ENCODE measurements at regions not wholly inside any gene's neighbourhood (a gene's known extent, or its start where the extent isn't known, plus 50 kb on each side); places are given as distances from the start of the nearest gene placed in this dataset.

DNA sequence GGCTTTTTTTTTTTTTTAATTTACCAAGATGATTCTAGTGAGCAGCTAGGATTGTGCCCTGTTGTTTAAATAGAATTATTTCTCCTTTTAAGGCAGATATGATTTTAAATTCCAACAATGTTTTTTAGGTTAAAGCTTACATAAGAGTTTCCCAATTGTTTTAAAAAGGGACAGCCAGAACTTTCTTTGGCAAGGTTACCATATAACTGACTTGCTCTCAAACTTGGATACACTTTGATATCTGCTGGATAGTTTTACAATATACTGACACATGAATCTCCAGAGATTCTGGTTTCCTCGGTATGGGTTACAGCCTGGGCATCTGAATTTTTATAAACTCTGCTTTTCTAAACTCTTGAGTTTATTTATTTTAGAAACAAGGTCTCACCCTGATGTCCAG lies 134.3 kb upstream of the GADL1 start:
- H2AK9ac ChIP-seq (replicated peaks; ENCODE audit: low read depth, low read length, poor library complexity): no peak overlapping the region
- dilution Hi-C loops (cut with HindIII; ENCODE audit: low sequenced_read_pairs, unreplicated experiment) (no loop called here), intact Hi-C loops (cut with micrococcal nuclease) (no loop called here), in situ Hi-C loops (cut with MboI; ENCODE audit: low sequenced_read_pairs) (no loop called here)
- no peak overlapping the region for H4K91ac ChIP-seq (ENCODE audit: insufficient read depth, low read depth, low read length)
- no peak for DNase-seq
- H3K79me1 ChIP-seq (ENCODE audit: low read depth in 1 of 2, low read length in 2 of 2): no peaks in the 10 kb centered on the region
- H3K18ac ChIP-seq (ENCODE audit: low read depth, low read length): no peak overlapping the region
- TF ChIP-seq RAD21 (IDR thresholded peaks at IDR 0.05; ENCODE audit: low read length) (no peak), MAFK (IDR thresholded peaks at IDR 0.05; ENCODE audit: low read depth, low read length) (no peak), CHD1 (IDR thresholded peaks at IDR 0.05; ENCODE audit: low read depth, low read length) (no peak), MAZ (IDR thresholded peaks at IDR 0.05; ENCODE audit: borderline replicate concordance, low read depth, low read length) (no peak), RFX5 (IDR thresholded peaks at IDR 0.05; ENCODE audit: low read depth, low read length) (no peak), RCOR1 (IDR thresholded peaks at IDR 0.05; ENCODE audit: insufficient replicate concordance, low read length) (no peak), NFE2L2 (IDR thresholded peaks at IDR 0.05; ENCODE audit: low read depth, low read length) (no peak), BHLHE40 (IDR thresholded peaks at IDR 0.05; ENCODE audit: low read depth, low read length) (no peak), CEBPB (IDR thresholded peaks at IDR 0.05; ENCODE audit: low read depth, low read length) (no peak), MXI1 (IDR thresholded peaks at IDR 0.05; ENCODE audit: borderline replicate concordance, low read depth, low read length) (no peak), POLR2A (IDR thresholded peaks at IDR 0.05; ENCODE audit: low read depth, low read length) (no peak), FOS (IDR thresholded peaks at IDR 0.05; ENCODE audit: low read depth, low read length) (no peak), SMC3 (IDR thresholded peaks at IDR 0.05; ENCODE audit: low read depth, low read length) (no peak)
- TF ChIP-seq, protein P1, sequence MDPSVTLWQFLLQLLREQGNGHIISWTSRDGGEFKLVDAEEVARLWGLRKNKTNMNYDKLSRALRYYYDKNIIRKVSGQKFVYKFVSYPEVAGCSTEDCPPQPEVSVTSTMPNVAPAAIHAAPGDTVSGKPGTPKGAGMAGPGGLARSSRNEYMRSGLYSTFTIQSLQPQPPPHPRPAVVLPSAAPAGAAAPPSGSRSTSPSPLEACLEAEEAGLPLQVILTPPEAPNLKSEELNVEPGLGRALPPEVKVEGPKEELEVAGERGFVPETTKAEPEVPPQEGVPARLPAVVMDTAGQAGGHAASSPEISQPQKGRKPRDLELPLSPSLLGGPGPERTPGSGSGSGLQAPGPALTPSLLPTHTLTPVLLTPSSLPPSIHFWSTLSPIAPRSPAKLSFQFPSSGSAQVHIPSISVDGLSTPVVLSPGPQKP (IDR thresholded peaks at IDR 0.05; ENCODE audit: borderline replicate concordance, low read depth, low read length): no peak
- TF ChIP-seq, protein P2, sequence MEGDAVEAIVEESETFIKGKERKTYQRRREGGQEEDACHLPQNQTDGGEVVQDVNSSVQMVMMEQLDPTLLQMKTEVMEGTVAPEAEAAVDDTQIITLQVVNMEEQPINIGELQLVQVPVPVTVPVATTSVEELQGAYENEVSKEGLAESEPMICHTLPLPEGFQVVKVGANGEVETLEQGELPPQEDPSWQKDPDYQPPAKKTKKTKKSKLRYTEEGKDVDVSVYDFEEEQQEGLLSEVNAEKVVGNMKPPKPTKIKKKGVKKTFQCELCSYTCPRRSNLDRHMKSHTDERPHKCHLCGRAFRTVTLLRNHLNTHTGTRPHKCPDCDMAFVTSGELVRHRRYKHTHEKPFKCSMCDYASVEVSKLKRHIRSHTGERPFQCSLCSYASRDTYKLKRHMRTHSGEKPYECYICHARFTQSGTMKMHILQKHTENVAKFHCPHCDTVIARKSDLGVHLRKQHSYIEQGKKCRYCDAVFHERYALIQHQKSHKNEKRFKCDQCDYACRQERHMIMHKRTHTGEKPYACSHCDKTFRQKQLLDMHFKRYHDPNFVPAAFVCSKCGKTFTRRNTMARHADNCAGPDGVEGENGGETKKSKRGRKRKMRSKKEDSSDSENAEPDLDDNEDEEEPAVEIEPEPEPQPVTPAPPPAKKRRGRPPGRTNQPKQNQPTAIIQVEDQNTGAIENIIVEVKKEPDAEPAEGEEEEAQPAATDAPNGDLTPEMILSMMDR (conservative IDR thresholded peaks at IDR 0.05; ENCODE audit: low read depth, low read length): no peak
- TF ChIP-seq, protein P3, sequence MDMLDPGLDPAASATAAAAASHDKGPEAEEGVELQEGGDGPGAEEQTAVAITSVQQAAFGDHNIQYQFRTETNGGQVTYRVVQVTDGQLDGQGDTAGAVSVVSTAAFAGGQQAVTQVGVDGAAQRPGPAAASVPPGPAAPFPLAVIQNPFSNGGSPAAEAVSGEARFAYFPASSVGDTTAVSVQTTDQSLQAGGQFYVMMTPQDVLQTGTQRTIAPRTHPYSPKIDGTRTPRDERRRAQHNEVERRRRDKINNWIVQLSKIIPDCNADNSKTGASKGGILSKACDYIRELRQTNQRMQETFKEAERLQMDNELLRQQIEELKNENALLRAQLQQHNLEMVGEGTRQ (IDR thresholded peaks at IDR 0.05; ENCODE audit: low read depth, low read length): no peak
- H2BK120ac ChIP-seq (ENCODE audit: low read depth, low read length): no peak overlapping the region
- H3K4me1 ChIP-seq (ENCODE audit: control insufficient read depth, insufficient read depth, low read length): no peaks in the 10 kb centered on the region
- H3K4me3 ChIP-seq (ENCODE audit: insufficient read depth, low read depth, low read length): no peak overlapping the region
- H3K9me1 ChIP-seq (ENCODE audit: insufficient read depth, low read length): no peaks in the 10 kb centered on the region
- WGBS, 2 experiments (ENCODE audit: extremely low coverage in 2 of 2, insufficient read length in 1 of 2): no CpG with 5 or more reads among the region's 1 CpG
- no peak overlapping the region for H3K56ac ChIP-seq (ENCODE audit: extremely low read depth, insufficient read depth, low read length)
- H4K20me1 ChIP-seq (ENCODE audit: insufficient read depth, low read length): no peaks in the 10 kb centered on the region
- ATAC-seq (ENCODE audit: low read depth): no peak
- no peak overlapping the region for H2BK20ac ChIP-seq (ENCODE audit: low read depth, low read length)
- no peak overlapping the region for H2BK15ac ChIP-seq (ENCODE audit: low read depth, low read length)
- no peak overlapping the region for H3K9ac ChIP-seq (ENCODE audit: low read depth, low read length)
- no peak overlapping the region for H3K4ac ChIP-seq (ENCODE audit: low read depth, low read length)
- no peaks in the 10 kb centered on the region for H3K27me3 ChIP-seq (ENCODE audit: control insufficient read depth, insufficient read depth, low read length)
- ChIA-PET POLR2A (ENCODE audit: unreplicated experiment) (no interaction called here), CTCF (no interaction called here)
- peaks cover 5% of the 10 kb centered on the region for H3K9me3 ChIP-seq (ENCODE audit: control insufficient read depth, insufficient read depth, low read length)
- no TSS peak for BruUV-seq (replicated peaks)
- H4K5ac ChIP-seq (ENCODE audit: low read depth, low read length): no peak overlapping the region
- H3K36me3 ChIP-seq (ENCODE audit: control insufficient read depth, insufficient read depth, low read length): no peaks in the 10 kb centered on the region
- H4K8ac ChIP-seq (ENCODE audit: low read depth in 2 of 2, low read length in 2 of 2): no peak overlapping the region
- no peak overlapping the region for H3K27ac ChIP-seq (ENCODE audit: insufficient read depth, low read length)
- H3K14ac ChIP-seq (replicated peaks; ENCODE audit: low read depth, low read length): no peak overlapping the region
- H3K4me2 ChIP-seq (ENCODE audit: low read depth, low read length): no peak overlapping the region
- H2BK5ac ChIP-seq (ENCODE audit: low read depth, low read length, poor library complexity, severe bottlenecking): no peak overlapping the region
- no peak overlapping the region for H3K23ac ChIP-seq (ENCODE audit: low read depth, low read length)
- no peak overlapping the region for H2AK5ac ChIP-seq (ENCODE audit: low read depth, low read length)
- H2AFZ ChIP-seq (replicated peaks; ENCODE audit: low read length, poor library complexity): no peak overlapping the region

Measured in IMR-90 (cell line).